GM10847 (cell line): ENCODE measurements at regions not wholly inside any gene's neighbourhood (a gene's known extent, or its start where the extent isn't known, plus 50 kb on each side); places are given as distances from the start of the nearest gene placed in this dataset.

Experiments used
- POLR2A ChIP-seq: IDR thresholded peaks from 2 replicates; pipeline ENCODE4 v1.6.1; 2011; ENCODE audit not compliant: insufficient read length; ENCODE audit errors: extremely low read depth

GRCh38 chr15:62889734-62890505 lies 152.6 kb upstream of the TPM1 start:
- no peak for TF ChIP-seq POLR2A

- no peak for TF ChIP-seq POLR2A
Measured at GRCh38 chr15:62894322-62895085, 148.0 kb upstream of the TPM1 start.

GRCh38 chr15:62895139-62895866 lies 147.2 kb upstream of the TPM1 start:
- TF ChIP-seq POLR2A, result no peak

GRCh38 chr15:62895905-62896316 lies 146.6 kb upstream of the TPM1 start:
- TF ChIP-seq POLR2A, result no peak

DNA sequence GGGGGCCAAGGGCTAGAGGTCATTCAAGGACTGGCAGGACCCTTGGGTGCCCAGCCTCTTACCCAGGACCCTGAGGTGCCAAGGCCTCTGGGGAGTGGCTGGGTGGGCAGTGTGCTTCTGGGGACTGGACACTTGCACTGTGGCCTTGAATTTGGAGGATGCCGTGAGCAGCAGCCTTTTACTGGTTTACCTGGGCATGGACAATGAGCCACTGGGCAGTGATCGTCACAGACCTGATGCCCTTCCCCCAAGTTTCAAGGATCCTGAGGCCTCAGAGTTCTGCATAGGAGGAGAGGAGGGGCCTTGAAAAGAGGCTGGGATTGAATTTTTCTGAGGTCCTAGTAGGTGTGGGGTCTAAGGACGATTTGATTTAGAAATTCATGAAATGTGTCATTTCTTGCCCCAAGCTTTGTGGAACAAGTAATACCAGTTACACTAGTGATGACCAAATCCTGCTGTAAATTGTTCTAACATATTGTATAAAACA lies 146.1 kb upstream of the TPM1 start:
- TF ChIP-seq POLR2A, result no peak

- TF ChIP-seq POLR2A, result no peak
Measured at GRCh38 chr15:62896969-62897486, 145.5 kb upstream of the TPM1 start.

DNA sequence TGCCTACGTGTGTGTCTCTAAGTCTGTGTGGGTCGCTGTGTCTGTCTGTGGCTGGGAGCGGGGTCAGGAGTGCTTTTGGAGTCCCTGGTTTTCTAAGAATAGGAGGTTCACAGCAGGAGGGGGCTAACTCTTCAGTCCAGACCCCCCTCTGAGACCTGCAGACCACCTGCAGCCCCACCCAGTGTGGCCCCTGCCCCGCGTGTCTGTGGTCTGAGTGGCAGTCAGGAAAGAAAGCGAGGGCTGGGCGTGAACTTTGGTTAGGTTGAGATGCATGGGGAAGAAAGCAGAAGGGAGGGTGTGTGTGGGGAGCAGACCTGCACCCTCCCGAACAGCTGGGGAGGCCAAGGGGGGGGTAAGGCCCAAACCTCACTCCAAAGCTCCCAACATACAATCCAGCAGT lies 144.9 kb upstream of the TPM1 start:
- TF ChIP-seq POLR2A, result no peak

DNA sequence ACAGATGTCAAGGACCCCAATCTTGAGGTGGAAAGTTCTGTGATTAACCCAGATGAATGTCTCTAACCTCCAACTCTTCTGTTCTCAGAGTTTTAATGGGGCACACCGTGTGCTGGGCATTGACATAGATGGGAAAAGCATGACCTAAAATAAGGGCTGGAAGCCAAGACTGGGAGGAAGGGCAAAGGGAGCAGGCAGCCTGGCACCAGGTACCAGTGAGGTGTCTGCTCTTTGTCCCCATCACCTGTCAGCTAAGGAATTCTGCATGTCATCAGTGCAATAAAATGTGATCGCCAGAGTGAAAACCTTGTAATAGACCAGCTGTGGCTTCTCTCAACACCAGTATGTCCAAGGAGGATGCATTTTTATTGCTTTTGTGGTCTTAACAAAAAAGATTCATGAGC lies 143.5 kb upstream of the TPM1 start:
- no peak for TF ChIP-seq POLR2A

GRCh38 chr15:62900071-62900802 lies 142.3 kb upstream of the TPM1 start:
- TF ChIP-seq POLR2A, result no peak

GRCh38 chr15:62901087-62901486 lies 141.5 kb upstream of the TPM1 start:
- no peak for TF ChIP-seq POLR2A

DNA sequence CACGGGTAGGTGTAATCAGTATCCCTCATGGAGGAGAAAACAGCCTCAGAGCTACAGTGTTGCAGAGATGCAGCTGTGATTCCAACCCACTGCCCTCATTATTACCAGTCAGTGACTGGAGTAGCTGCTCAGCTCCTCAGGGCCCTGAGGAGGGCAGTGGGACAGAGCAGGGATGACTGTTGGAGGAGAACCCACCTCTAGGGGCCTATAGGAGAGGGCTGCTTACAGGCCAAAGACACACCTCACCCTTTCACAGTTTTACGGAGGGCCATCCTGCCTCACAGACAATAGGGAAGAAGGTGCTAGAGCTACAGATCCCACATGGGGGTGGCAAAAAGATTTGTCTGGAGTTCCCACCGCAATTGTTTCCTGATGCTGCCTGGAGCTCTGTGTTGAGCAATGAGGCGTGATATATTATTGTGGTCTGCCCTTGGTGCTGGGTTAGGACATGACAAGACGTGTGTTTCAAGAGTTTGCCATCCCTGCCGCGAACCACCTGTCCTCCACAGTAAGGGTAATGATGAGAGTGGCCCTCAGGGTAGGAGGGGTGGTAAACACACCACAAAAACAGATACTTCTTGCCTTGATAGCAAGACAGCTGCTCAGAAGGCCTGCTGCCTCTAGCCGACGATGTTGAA lies 140.5 kb upstream of the TPM1 start:
- TF ChIP-seq POLR2A, result no peak

GRCh38 chr15:62902821-62903220 lies 139.7 kb upstream of the TPM1 start:
- no peak for TF ChIP-seq POLR2A

DNA sequence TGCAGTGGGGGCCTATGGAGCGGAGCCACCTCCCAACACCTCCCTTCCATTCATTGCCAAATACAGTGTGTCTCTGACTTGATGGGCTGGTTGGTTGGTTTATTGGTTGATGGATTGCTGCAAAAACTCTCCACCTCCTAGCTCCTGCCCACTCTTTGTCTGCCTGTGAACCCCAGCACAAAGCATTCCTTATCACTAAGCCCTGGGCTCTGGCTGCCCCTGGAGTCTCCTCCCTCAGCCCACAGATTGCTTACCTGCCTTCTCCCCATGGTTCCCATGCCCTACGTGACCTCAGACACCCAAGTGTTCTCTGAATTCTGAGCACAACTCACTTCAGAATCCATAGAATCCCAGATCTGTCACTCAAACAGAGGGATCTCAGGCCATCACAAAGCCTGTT lies 139.1 kb upstream of the TPM1 start:
- no peak for TF ChIP-seq POLR2A
